ENCODE measurements at regions not wholly inside any gene's neighbourhood (a gene's known extent, or its start where the extent isn't known, plus 50 kb on each side); places are given as distances from the start of the nearest gene placed in this dataset.
"Not testable (repeated sequence)": the region's sequence is repeated elsewhere in the genome, so short reads cannot be mapped to it uniquely, and the experiment has no call there.

GRCh38 chr16:13336907-13337881 is 435.8 kb downstream of the SHISA9 start:
- DNase-seq (ENCODE audit: extremely low read depth, low read depth, low spot score): not testable (repeated sequence)

GRCh38 chr16:13338044-13338443 is 436.6 kb downstream of the SHISA9 start:
- DNase-seq (ENCODE audit: extremely low read depth, low read depth, low spot score): no peak

GRCh38 chr16:13342675-13343074 is 441.3 kb downstream of the SHISA9 start:
- no peak for DNase-seq (ENCODE audit: extremely low read depth, low read depth, low spot score)

- no peak for DNase-seq (ENCODE audit: extremely low read depth, low read depth, low spot score)
Observed at GRCh38 chr16:13344001-13344400, 442.6 kb downstream of the SHISA9 start.

GRCh38 chr16:13348416-13348815 is 447.0 kb downstream of the SHISA9 start:
- no peak for DNase-seq (ENCODE audit: extremely low read depth, low read depth, low spot score)

GRCh38 chr16:13350000-13350399 is 448.6 kb downstream of the SHISA9 start:
- no peak for DNase-seq (ENCODE audit: extremely low read depth, low read depth, low spot score)

GRCh38 chr16:13351181-13351580 is 449.8 kb downstream of the SHISA9 start:
- DNase-seq (ENCODE audit: extremely low read depth, low read depth, low spot score): no peak

- no peak for DNase-seq (ENCODE audit: extremely low read depth, low read depth, low spot score)
Observed at GRCh38 chr16:13351601-13352217, 450.3 kb downstream of the SHISA9 start.

- DNase-seq (ENCODE audit: extremely low read depth, low read depth, low spot score): not testable (repeated sequence)
Observed at GRCh38 chr16:13352796-13353195, 451.4 kb downstream of the SHISA9 start.

GRCh38 chr16:13357842-13358241 is 456.4 kb downstream of the SHISA9 start:
- not testable (repeated sequence) for DNase-seq (ENCODE audit: extremely low read depth, low read depth, low spot score)

- no peak for DNase-seq (ENCODE audit: extremely low read depth, low read depth, low spot score)
Observed at GRCh38 chr16:13359835-13360234, 458.4 kb downstream of the SHISA9 start.

- no peak for DNase-seq (ENCODE audit: extremely low read depth, low read depth, low spot score)
Observed at GRCh38 chr16:13372421-13372820, 471.0 kb downstream of the SHISA9 start.

- no peak for DNase-seq (ENCODE audit: extremely low read depth, low read depth, low spot score)
Observed at GRCh38 chr16:13376174-13376573, 474.8 kb downstream of the SHISA9 start.

GRCh38 chr16:13377143-13377542 is 475.7 kb downstream of the SHISA9 start:
- DNase-seq (ENCODE audit: extremely low read depth, low read depth, low spot score): no peak

GRCh38 chr16:13378151-13378550 is 476.8 kb downstream of the SHISA9 start:
- no peak for DNase-seq (ENCODE audit: extremely low read depth, low read depth, low spot score)

- no peak for DNase-seq (ENCODE audit: extremely low read depth, low read depth, low spot score)
Observed at GRCh38 chr16:13379266-13379665, 477.9 kb downstream of the SHISA9 start.

- DNase-seq (ENCODE audit: extremely low read depth, low read depth, low spot score): not testable (repeated sequence)
Observed at GRCh38 chr16:13385156-13386040, 484.0 kb downstream of the SHISA9 start.

GRCh38 chr16:13390093-13390985 is 488.9 kb downstream of the SHISA9 start:
- DNase-seq (ENCODE audit: extremely low read depth, low read depth, low spot score): no peak

- DNase-seq (ENCODE audit: extremely low read depth, low read depth, low spot score): no peak
Observed at GRCh38 chr16:13390986-13391305, 489.5 kb downstream of the SHISA9 start.

GRCh38 chr16:13391337-13391736 is 489.9 kb downstream of the SHISA9 start:
- DNase-seq (ENCODE audit: extremely low read depth, low read depth, low spot score): no peak
